ENCODE measurements at regions not wholly inside any gene's neighbourhood (a gene's known extent, or its start where the extent isn't known, plus 50 kb on each side); places are given as distances from the start of the nearest gene placed in this dataset.

- TF ChIP-seq CTCF (IDR thresholded peaks at IDR 0.05; ENCODE audit: low read length, missing control alignments), result no peak
- H3K4me3 ChIP-seq (replicated peaks; ENCODE audit: low read depth, low read length), result no peak overlapping the region
- no peak for DNase-seq (ENCODE audit: low read depth)
Observed at GRCh38 chr15:79198461-79198860, 84.1 kb upstream of the ANKRD34C start.

- no peak overlapping the region for H3K4me3 ChIP-seq (replicated peaks; ENCODE audit: low read depth, low read length)
- DNase-seq (ENCODE audit: low read depth), result no peak
- TF ChIP-seq CTCF (IDR thresholded peaks at IDR 0.05; ENCODE audit: low read length, missing control alignments), result no peak
Observed at GRCh38 chr15:79197285-79197684, 85.2 kb upstream of the ANKRD34C start.

GRCh38 chr15:79195802-79196201 lies 86.7 kb upstream of the ANKRD34C start:
- no peak for DNase-seq (ENCODE audit: low read depth)
- TF ChIP-seq CTCF (IDR thresholded peaks at IDR 0.05; ENCODE audit: low read length, missing control alignments), result peak; percentile 1
- H3K4me3 ChIP-seq (replicated peaks; ENCODE audit: low read depth, low read length), result no peak overlapping the region

GRCh38 chr15:79195239-79195638 lies 87.3 kb upstream of the ANKRD34C start:
- no peak for TF ChIP-seq CTCF (IDR thresholded peaks at IDR 0.05; ENCODE audit: low read length, missing control alignments)
- no peak overlapping the region for H3K4me3 ChIP-seq (replicated peaks; ENCODE audit: low read depth, low read length)
- no peak for DNase-seq (ENCODE audit: low read depth)

GRCh38 chr15:79194386-79194785 lies 88.1 kb upstream of the ANKRD34C start:
- no peak overlapping the region for H3K4me3 ChIP-seq (replicated peaks; ENCODE audit: low read depth, low read length)
- TF ChIP-seq CTCF (IDR thresholded peaks at IDR 0.05; ENCODE audit: low read length, missing control alignments), result no peak
- no peak for DNase-seq (ENCODE audit: low read depth)

- no peak for DNase-seq (ENCODE audit: low read depth)
- no peak for TF ChIP-seq CTCF (IDR thresholded peaks at IDR 0.05; ENCODE audit: low read length, missing control alignments)
- H3K4me3 ChIP-seq (replicated peaks; ENCODE audit: low read depth, low read length), result no peak overlapping the region
Observed at GRCh38 chr15:79193549-79193948, 89.0 kb upstream of the ANKRD34C start.

GRCh38 chr15:79193103-79193502 lies 89.4 kb upstream of the ANKRD34C start:
- no peak for DNase-seq (ENCODE audit: low read depth)
- H3K4me3 ChIP-seq (replicated peaks; ENCODE audit: low read depth, low read length), result no peak overlapping the region
- TF ChIP-seq CTCF (IDR thresholded peaks at IDR 0.05; ENCODE audit: low read length, missing control alignments), result no peak
